ENCODE measurements at regions not wholly inside any gene's neighbourhood (a gene's known extent, or its start where the extent isn't known, plus 50 kb on each side); places are given as distances from the start of the nearest gene placed in this dataset.
"Not testable (repeated sequence)": the region's sequence is repeated elsewhere in the genome, so short reads cannot be mapped to it uniquely, and the experiment has no call there.

DNA sequence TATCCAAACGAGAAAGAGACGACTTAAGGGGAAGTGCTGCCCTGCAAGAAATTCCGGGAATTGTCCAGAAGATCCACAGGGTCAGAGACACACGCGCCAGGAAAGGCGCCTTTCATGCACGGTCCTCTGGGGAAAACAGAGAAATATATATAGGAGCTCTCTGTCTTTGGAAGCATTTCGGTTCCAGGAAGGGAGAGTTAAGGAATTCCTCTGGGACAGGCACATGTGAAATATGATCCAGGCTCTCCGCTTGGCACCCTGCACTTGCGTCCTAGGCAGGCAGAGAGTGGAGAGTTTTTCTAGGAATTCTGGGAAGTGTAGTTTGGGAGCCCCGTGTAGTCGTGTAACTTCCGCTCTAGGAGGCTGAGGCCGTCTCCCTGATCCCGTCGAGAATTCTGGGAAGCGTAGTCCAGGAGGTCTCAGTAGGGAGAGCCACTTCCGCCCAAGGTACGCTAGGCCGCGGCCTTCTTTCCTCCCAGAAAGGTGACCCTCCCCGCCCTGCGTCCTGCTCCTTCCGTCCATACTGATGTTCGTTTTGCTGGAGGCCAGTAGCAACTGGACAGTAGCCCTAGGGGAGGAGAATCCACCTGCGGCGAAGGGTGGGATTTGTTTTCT, 677.5 kb upstream of the DEFB115 start:
- not testable (repeated sequence) for TF ChIP-seq GLIS3 (CRISPR knock-in tag; IDR thresholded peaks at IDR 0.05); BACH2 (CRISPR knock-in tag; IDR thresholded peaks at IDR 0.05; ENCODE audit: borderline replicate concordance); ZNF565 (CRISPR knock-in tag; conservative IDR thresholded peaks at IDR 0.05; ENCODE audit: low read depth); ARNTL (CRISPR knock-in tag; IDR thresholded peaks at IDR 0.05; ENCODE audit: borderline replicate concordance, low read depth); CSDC2 (CRISPR knock-in tag; IDR thresholded peaks at IDR 0.05); ZFP30 (CRISPR knock-in tag; IDR thresholded peaks at IDR 0.05); ESRRG (CRISPR knock-in tag; IDR thresholded peaks at IDR 0.05); ZC3H10 (CRISPR knock-in tag; IDR thresholded peaks at IDR 0.05); ZNF70 (CRISPR knock-in tag; IDR thresholded peaks at IDR 0.05)
- TF ChIP-seq, protein P1, sequence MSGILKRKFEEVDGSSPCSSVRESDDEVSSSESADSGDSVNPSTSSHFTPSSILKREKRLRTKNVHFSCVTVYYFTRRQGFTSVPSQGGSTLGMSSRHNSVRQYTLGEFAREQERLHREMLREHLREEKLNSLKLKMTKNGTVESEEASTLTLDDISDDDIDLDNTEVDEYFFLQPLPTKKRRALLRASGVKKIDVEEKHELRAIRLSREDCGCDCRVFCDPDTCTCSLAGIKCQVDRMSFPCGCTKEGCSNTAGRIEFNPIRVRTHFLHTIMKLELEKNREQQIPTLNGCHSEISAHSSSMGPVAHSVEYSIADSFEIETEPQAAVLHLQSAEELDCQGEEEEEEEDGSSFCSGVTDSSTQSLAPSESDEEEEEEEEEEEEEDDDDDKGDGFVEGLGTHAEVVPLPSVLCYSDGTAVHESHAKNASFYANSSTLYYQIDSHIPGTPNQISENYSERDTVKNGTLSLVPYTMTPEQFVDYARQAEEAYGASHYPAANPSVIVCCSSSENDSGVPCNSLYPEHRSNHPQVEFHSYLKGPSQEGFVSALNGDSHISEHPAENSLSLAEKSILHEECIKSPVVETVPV (CRISPR knock-in tag; IDR thresholded peaks at IDR 0.05), result not testable (repeated sequence)
- peak; percentile 59; the same call in 1 of the 2 replicates for TF ChIP-seq ZFP3 (CRISPR knock-in tag; IDR thresholded peaks at IDR 0.05)
- TF ChIP-seq, protein P2, sequence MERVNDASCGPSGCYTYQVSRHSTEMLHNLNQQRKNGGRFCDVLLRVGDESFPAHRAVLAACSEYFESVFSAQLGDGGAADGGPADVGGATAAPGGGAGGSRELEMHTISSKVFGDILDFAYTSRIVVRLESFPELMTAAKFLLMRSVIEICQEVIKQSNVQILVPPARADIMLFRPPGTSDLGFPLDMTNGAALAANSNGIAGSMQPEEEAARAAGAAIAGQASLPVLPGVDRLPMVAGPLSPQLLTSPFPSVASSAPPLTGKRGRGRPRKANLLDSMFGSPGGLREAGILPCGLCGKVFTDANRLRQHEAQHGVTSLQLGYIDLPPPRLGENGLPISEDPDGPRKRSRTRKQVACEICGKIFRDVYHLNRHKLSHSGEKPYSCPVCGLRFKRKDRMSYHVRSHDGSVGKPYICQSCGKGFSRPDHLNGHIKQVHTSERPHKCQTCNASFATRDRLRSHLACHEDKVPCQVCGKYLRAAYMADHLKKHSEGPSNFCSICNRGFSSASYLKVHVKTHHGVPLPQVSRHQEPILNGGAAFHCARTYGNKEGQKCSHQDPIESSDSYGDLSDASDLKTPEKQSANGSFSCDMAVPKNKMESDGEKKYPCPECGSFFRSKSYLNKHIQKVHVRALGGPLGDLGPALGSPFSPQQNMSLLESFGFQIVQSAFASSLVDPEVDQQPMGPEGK (CRISPR knock-in tag; IDR thresholded peaks at IDR 0.05; ENCODE audit: borderline replicate concordance), result not testable (repeated sequence)
- TF ChIP-seq, protein P3, sequence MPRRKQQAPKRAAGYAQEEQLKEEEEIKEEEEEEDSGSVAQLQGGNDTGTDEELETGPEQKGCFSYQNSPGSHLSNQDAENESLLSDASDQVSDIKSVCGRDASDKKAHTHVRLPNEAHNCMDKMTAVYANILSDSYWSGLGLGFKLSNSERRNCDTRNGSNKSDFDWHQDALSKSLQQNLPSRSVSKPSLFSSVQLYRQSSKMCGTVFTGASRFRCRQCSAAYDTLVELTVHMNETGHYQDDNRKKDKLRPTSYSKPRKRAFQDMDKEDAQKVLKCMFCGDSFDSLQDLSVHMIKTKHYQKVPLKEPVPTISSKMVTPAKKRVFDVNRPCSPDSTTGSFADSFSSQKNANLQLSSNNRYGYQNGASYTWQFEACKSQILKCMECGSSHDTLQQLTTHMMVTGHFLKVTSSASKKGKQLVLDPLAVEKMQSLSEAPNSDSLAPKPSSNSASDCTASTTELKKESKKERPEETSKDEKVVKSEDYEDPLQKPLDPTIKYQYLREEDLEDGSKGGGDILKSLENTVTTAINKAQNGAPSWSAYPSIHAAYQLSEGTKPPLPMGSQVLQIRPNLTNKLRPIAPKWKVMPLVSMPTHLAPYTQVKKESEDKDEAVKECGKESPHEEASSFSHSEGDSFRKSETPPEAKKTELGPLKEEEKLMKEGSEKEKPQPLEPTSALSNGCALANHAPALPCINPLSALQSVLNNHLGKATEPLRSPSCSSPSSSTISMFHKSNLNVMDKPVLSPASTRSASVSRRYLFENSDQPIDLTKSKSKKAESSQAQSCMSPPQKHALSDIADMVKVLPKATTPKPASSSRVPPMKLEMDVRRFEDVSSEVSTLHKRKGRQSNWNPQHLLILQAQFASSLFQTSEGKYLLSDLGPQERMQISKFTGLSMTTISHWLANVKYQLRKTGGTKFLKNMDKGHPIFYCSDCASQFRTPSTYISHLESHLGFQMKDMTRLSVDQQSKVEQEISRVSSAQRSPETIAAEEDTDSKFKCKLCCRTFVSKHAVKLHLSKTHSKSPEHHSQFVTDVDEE (CRISPR knock-in tag; IDR thresholded peaks at IDR 0.05), result not testable (repeated sequence)
